ENCODE measurements at regions not wholly inside any gene's neighbourhood (a gene's known extent, or its start where the extent isn't known, plus 50 kb on each side); places are given as distances from the start of the nearest gene placed in this dataset.

DNA sequence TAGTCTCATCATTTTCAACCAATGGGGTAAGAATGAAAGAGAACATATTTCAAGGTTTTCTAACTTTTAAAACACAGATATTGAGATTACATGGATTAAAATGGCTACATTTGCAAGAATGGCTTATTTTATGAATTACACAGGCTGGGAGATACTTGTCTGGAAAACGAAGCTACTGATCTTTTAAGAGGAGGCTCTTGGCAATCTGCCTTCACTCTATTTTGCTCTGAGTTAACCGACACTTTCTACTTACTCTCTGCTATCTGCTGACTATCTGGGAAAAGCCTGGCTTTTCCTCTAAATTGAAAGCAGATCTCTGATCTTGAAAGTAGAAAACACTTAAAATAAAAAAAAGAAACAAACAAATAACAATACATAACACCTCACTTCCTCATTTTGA lies 325.4 kb upstream of the LINC00305 start:
- TF ChIP-seq, protein P1, sequence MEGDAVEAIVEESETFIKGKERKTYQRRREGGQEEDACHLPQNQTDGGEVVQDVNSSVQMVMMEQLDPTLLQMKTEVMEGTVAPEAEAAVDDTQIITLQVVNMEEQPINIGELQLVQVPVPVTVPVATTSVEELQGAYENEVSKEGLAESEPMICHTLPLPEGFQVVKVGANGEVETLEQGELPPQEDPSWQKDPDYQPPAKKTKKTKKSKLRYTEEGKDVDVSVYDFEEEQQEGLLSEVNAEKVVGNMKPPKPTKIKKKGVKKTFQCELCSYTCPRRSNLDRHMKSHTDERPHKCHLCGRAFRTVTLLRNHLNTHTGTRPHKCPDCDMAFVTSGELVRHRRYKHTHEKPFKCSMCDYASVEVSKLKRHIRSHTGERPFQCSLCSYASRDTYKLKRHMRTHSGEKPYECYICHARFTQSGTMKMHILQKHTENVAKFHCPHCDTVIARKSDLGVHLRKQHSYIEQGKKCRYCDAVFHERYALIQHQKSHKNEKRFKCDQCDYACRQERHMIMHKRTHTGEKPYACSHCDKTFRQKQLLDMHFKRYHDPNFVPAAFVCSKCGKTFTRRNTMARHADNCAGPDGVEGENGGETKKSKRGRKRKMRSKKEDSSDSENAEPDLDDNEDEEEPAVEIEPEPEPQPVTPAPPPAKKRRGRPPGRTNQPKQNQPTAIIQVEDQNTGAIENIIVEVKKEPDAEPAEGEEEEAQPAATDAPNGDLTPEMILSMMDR (optimal IDR thresholded peaks at IDR 0.05 in 1 of 3, IDR thresholded peaks at IDR 0.05 in 1 of 3, conservative IDR thresholded peaks at IDR 0.05 in 1 of 3; ENCODE audit: extremely low read depth in 1 of 3, insufficient read depth in 2 of 3, low read length in 3 of 3), result no peak
- no peak for TF ChIP-seq EZH2 (IDR thresholded peaks at IDR 0.05; ENCODE audit: low read length)

Data from keratinocyte (primary cell).